Activated naive CD8-positive, alpha-beta T cell treated with anti-CD3 and anti-CD28 coated beads, Interleukin-2, amount 50 U/mL, for 24 hours (primary cell): ENCODE measurements at regions not wholly inside any gene's neighbourhood (a gene's known extent, or its start where the extent isn't known, plus 50 kb on each side); places are given as distances from the start of the nearest gene placed in this dataset.

ENCODE experiments used
- ATAC-seq: fragments of 150-1000 bp; cut with Tn5 transposase; one replicate; pipeline ENCODE4 v1.10.0; 2021
- DNase-seq: peaks from one replicate; pipeline ENCODE4 v3.0.0; 2021
- H3K27ac Mint-ChIP-seq: one replicate; pipeline ENCODE4 v1.8.0; 2021; ENCODE audit warnings: mild to moderate bottlenecking, mixed read lengths
- H3K27me3 Mint-ChIP-seq: one replicate; pipeline ENCODE4 v1.8.0; 2021; ENCODE audit warnings: mixed read lengths
- H3K36me3 Mint-ChIP-seq: one replicate; pipeline ENCODE4 v1.8.0; 2021; ENCODE audit warnings: low read depth, mixed read lengths
- H3K4me1 Mint-ChIP-seq: one replicate; pipeline ENCODE4 v1.8.0; 2021; ENCODE audit warnings: mixed read lengths
- H3K4me3 Mint-ChIP-seq: one replicate; pipeline ENCODE4 v1.8.0; 2021; ENCODE audit warnings: mild to moderate bottlenecking, moderate library complexity, mixed read lengths
- H3K9me3 Mint-ChIP-seq: one replicate; pipeline ENCODE4 v1.8.0; 2021; ENCODE audit warnings: mixed read lengths

DNA sequence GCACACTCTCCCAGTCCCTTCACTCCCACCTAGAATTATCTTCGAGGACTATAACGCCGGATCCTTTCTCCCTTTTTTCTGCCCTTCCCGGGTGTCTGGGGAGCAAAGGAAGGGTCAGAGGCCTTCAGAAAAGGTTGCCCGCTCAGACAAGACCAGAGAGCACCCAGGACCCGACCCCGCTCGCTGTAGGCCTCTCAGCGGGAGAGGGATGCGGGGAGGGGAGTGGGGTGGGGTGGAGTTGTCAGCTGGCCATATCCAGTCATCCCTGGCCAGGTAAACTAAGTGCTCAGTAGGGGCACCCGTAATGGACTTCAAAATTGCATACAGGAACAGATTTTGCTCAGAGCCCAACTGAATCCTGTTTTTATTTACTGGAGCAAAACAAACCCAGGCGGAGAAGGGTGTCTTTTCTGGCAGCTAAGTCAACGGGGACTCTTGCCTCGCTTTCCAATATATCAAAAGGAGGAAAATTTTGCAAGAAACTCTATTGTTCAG lies 65.0 kb downstream of the NOL4 start:
- no peak overlapping the region for H3K4me3 Mint-ChIP-seq
- ATAC-seq, result no peak
- H3K4me1 Mint-ChIP-seq, result no peaks in the 10 kb centered on the region
- no peaks in the 10 kb centered on the region for H3K9me3 Mint-ChIP-seq
- no peaks in the 10 kb centered on the region for H3K36me3 Mint-ChIP-seq
- peaks cover 15% of the 10 kb centered on the region for H3K27me3 Mint-ChIP-seq
- no peak for DNase-seq
- no peak overlapping the region for H3K27ac Mint-ChIP-seq

DNA sequence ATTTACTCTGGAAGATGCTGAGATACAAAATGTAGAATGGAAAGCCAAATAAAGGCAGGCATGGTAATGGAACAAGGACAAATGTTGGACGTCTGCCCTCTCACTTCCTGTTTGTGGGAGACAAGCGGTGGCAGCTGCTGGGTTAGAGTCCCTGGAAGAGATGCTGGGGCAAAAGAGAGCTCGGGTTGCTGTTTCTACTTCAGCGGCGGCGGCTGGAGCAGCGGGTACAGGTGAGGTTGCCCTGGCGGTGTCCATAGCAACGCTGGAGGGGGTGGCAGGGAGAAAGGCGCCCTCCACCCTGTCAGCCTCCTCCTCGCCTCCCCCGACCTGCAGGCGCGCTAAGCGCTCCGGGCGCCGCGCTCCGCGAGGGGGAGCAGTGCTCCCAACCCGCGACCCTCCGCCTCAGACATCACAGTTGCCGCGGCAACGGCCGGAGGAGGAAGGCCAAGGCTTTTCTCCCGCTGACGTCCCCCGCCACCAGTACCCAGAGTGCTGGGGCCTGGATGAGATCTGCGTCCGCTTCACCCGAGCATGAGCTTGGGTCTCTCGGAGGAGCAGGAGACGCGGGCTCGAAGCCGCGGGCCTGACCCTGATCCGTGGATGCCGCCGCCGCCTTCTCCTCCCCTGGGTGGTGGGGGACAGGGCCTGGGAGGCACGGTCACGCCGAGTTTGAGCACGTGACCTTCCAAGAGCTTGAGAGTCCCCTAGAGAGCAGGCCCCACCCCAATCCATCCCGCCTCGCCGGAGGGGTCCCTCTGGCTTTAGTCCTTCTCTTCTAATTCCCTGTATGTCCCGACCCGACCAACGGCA lies 65.6 kb downstream of the NOL4 start:
- ATAC-seq, result no peak
- Mint-ChIP-seq H3K27ac (no peak overlapping the region), H3K36me3 (no peaks in the 10 kb centered on the region), H3K4me1 (no peaks in the 10 kb centered on the region), H3K4me3 (no peak overlapping the region), H3K9me3 (no peaks in the 10 kb centered on the region), H3K27me3 (peaks cover 15% of the 10 kb centered on the region)
- DNase-seq, result peak; percentile 1

- Mint-ChIP-seq H3K27ac (no peak overlapping the region), H3K36me3 (no peaks in the 10 kb centered on the region), H3K9me3 (no peaks in the 10 kb centered on the region), H3K4me1 (peaks cover 4% of the 10 kb centered on the region), H3K27me3 (peaks cover 9% of the 10 kb centered on the region), H3K4me3 (no peak overlapping the region)
- no peak for ATAC-seq
- no peak for DNase-seq
These were observed 71.0 kb downstream of the NOL4 start for GRCh38 chr18:34153711-34154110.

DNA sequence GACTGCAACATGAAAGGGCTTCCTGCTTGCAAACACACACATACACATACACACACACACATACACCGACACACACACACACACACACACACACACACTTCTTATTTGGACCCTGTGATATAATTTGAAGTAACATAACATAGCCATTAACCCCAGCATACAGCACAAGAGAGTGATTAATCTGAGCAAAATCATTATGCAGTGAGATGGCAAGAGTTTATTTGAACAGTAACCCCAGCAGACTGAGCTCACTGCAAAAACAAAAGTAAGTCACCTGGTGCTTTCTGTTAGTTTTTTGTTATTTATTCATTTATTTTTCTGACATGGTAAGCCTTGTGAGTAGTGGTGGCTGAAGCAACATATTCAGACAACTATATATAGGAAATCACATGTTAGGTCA lies 93.7 kb downstream of the NOL4 start:
- DNase-seq (no peak), ATAC-seq (no peak)
- H3K9me3 Mint-ChIP-seq, result no peaks in the 10 kb centered on the region
- H3K4me1 Mint-ChIP-seq, result no peaks in the 10 kb centered on the region
- no peaks in the 10 kb centered on the region for H3K27me3 Mint-ChIP-seq
- no peak overlapping the region for H3K27ac Mint-ChIP-seq
- no peaks in the 10 kb centered on the region for H3K36me3 Mint-ChIP-seq
- no peak overlapping the region for H3K4me3 Mint-ChIP-seq

- no peak overlapping the region for H3K4me3 Mint-ChIP-seq
- DNase-seq (no peak), ATAC-seq (no peak)
- H3K9me3 Mint-ChIP-seq, result no peaks in the 10 kb centered on the region
- no peak overlapping the region for H3K27ac Mint-ChIP-seq
- no peaks in the 10 kb centered on the region for H3K36me3 Mint-ChIP-seq
- H3K4me1 Mint-ChIP-seq, result no peaks in the 10 kb centered on the region
- no peaks in the 10 kb centered on the region for H3K27me3 Mint-ChIP-seq
These were observed 96.3 kb downstream of the NOL4 start for GRCh38 chr18:34128436-34128835.

GRCh38 chr18:34126121-34126520 lies 98.6 kb downstream of the NOL4 start:
- Mint-ChIP-seq H3K4me3 (no peak overlapping the region), H3K4me1 (no peaks in the 10 kb centered on the region), H3K9me3 (no peaks in the 10 kb centered on the region), H3K27ac (no peak overlapping the region), H3K27me3 (no peaks in the 10 kb centered on the region), H3K36me3 (no peaks in the 10 kb centered on the region)
- ATAC-seq (no peak), DNase-seq (no peak)

- no peaks in the 10 kb centered on the region for H3K4me1 Mint-ChIP-seq
- no peak for ATAC-seq
- no peaks in the 10 kb centered on the region for H3K9me3 Mint-ChIP-seq
- DNase-seq, result no peak
- no peaks in the 10 kb centered on the region for H3K27me3 Mint-ChIP-seq
- H3K4me3 Mint-ChIP-seq, result no peak overlapping the region
- H3K36me3 Mint-ChIP-seq, result no peaks in the 10 kb centered on the region
- H3K27ac Mint-ChIP-seq, result no peak overlapping the region
These were observed 101.9 kb downstream of the NOL4 start for GRCh38 chr18:34122724-34123334.

- ATAC-seq (no peak), DNase-seq (no peak)
- H3K4me1 Mint-ChIP-seq, result no peaks in the 10 kb centered on the region
- no peak overlapping the region for H3K4me3 Mint-ChIP-seq
- no peaks in the 10 kb centered on the region for H3K9me3 Mint-ChIP-seq
- H3K27ac Mint-ChIP-seq, result no peak overlapping the region
- no peaks in the 10 kb centered on the region for H3K27me3 Mint-ChIP-seq
- H3K36me3 Mint-ChIP-seq, result no peaks in the 10 kb centered on the region
These were observed 103.5 kb downstream of the NOL4 start for GRCh38 chr18:34121200-34121721.

DNA sequence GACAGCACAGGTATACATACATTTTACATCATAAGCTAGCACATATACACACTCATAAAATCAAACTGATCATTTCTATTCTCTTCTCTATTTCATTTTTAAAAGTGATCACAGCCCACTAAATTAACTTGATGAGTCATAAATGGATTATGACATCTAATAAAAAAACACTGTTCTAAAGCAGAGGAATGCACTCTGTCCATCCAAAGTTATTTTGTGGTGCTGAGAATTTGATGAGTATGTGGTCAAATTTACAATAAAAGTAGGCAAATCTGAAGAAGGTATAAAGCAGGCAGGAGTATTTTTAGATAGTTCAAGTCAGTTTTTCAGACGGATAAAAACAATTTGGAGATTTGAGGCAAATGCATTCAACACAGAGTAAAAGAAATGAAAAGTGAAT lies 104.4 kb downstream of the NOL4 start:
- no peak for DNase-seq
- Mint-ChIP-seq H3K4me3 (no peak overlapping the region), H3K27me3 (no peaks in the 10 kb centered on the region), H3K4me1 (no peaks in the 10 kb centered on the region), H3K36me3 (no peaks in the 10 kb centered on the region), H3K27ac (no peak overlapping the region), H3K9me3 (no peaks in the 10 kb centered on the region)
- ATAC-seq, result no peak

- H3K9me3 Mint-ChIP-seq, result no peaks in the 10 kb centered on the region
- no peak for ATAC-seq
- H3K27ac Mint-ChIP-seq, result no peak overlapping the region
- DNase-seq, result no peak
- H3K4me1 Mint-ChIP-seq, result no peaks in the 10 kb centered on the region
- H3K4me3 Mint-ChIP-seq, result no peak overlapping the region
- no peaks in the 10 kb centered on the region for H3K36me3 Mint-ChIP-seq
- no peaks in the 10 kb centered on the region for H3K27me3 Mint-ChIP-seq
These were observed 107.4 kb downstream of the NOL4 start for GRCh38 chr18:34117319-34117718.

DNA sequence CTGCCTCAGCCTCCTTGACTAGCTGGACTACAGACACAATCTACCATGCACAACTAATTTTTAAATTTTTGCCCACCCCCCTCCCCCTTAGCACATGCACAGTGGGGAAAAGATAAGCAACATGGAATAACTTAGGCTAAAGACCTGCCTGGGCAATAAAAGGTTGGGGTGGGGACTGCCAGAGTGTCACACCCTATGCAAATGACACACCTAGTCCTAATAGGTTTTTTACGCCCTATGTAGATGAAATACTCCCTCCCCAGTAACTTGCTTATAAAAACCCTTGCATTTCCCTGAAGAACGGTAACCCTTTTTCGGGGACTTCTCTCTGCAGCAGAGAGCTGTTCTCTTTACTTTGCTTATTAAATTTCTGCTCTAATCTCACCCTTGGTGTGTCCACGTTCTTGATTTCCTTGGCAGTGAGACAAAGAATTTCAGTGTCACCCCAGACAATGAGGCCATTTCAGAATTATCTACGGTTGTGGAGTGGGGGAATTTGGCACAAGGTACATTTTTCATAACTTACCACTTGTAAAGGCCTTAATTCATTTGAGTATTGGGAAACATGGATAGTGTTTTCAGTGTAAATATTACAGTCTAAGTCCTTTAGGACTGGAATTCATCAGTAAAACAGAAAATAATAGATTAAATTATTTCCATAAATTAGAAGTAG lies 109.2 kb downstream of the NOL4 start:
- Mint-ChIP-seq H3K4me1 (no peaks in the 10 kb centered on the region), H3K9me3 (no peaks in the 10 kb centered on the region), H3K27me3 (no peaks in the 10 kb centered on the region), H3K4me3 (no peak overlapping the region), H3K36me3 (no peaks in the 10 kb centered on the region), H3K27ac (no peak overlapping the region)
- no peak for ATAC-seq
- DNase-seq, result no peak

GRCh38 chr18:34114996-34115395 lies 109.7 kb downstream of the NOL4 start:
- Mint-ChIP-seq H3K27me3 (no peaks in the 10 kb centered on the region), H3K4me1 (no peaks in the 10 kb centered on the region), H3K4me3 (no peak overlapping the region), H3K27ac (no peak overlapping the region), H3K36me3 (no peaks in the 10 kb centered on the region), H3K9me3 (no peaks in the 10 kb centered on the region)
- DNase-seq, result no peak
- ATAC-seq, result no peak

GRCh38 chr18:34108206-34108605 lies 116.5 kb downstream of the NOL4 start:
- Mint-ChIP-seq H3K27ac (no peak overlapping the region), H3K9me3 (peaks cover 15% of the 10 kb centered on the region), H3K27me3 (no peaks in the 10 kb centered on the region), H3K4me1 (no peaks in the 10 kb centered on the region), H3K36me3 (no peaks in the 10 kb centered on the region), H3K4me3 (no peak overlapping the region)
- no peak for DNase-seq
- ATAC-seq, result no peak

- Mint-ChIP-seq H3K36me3 (no peaks in the 10 kb centered on the region), H3K27ac (no peak overlapping the region), H3K4me1 (no peaks in the 10 kb centered on the region), H3K9me3 (peaks cover 6% of the 10 kb centered on the region), H3K27me3 (no peaks in the 10 kb centered on the region), H3K4me3 (no peak overlapping the region)
- no peak for DNase-seq
- no peak for ATAC-seq
These were observed 126.6 kb downstream of the NOL4 start for GRCh38 chr18:34098109-34098508.

GRCh38 chr18:34097312-34097711 lies 127.4 kb downstream of the NOL4 start:
- H3K27me3 Mint-ChIP-seq, result no peaks in the 10 kb centered on the region
- no peak for DNase-seq

More at GRCh38 chr18:34097312-34097711, 127.4 kb downstream of the NOL4 start:
- H3K4me3 Mint-ChIP-seq, result no peak overlapping the region
- ATAC-seq, result no peak
- H3K9me3 Mint-ChIP-seq, result peaks cover 6% of the 10 kb centered on the region
- H3K36me3 Mint-ChIP-seq, result no peaks in the 10 kb centered on the region
- H3K4me1 Mint-ChIP-seq, result no peaks in the 10 kb centered on the region
- H3K27ac Mint-ChIP-seq, result no peak overlapping the region
